ENCODE measurements at regions not wholly inside any gene's neighbourhood (a gene's known extent, or its start where the extent isn't known, plus 50 kb on each side); places are given as distances from the start of the nearest gene placed in this dataset.

- Histone ChIP-seq H3K4me1 (no peaks in the 10 kb centered on the region), H3K27ac (no peak overlapping the region), H3K27me3 (no peaks in the 10 kb centered on the region), H3K36me3 (no peaks in the 10 kb centered on the region), H3K9me3 (peaks cover 0 to 6% (median 0%) of the 10 kb centered on the region in 4 donors), H3K4me3 (no peak overlapping the region)
- no peak for DNase-seq
- no peak for TF ChIP-seq CTCF (IDR thresholded peaks at IDR 0.05)
These were observed 836.0 kb downstream of the JRKL start for GRCh38 chr11:97225794-97226193.

DNA sequence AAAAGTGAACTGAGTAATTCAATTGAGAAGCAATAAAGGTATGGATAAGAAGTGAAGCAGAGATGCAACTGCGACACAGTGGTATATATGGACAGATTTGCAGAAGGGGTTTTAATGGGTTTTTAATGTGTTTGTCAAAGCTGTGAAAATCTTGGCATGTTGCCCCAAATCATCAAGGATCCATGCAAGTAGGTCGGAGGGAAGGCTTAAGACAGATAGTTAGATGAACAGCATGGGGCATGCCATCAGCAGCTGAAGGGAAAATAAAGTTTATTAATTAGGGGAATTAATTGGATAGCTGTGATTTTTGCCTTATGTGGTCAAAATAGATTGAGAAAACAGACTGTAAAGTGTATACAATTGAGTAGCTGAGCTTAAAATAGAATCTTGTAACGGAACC lies 840.1 kb downstream of the JRKL start:
- no peaks in the 10 kb centered on the region for H3K27me3 ChIP-seq
- H3K9me3 ChIP-seq, result peaks cover 0 to 6% (median 0%) of the 10 kb centered on the region in 4 donors
- no peak overlapping the region for H3K4me3 ChIP-seq
- no peak for DNase-seq
- no peak overlapping the region for H3K27ac ChIP-seq
- no peaks in the 10 kb centered on the region for H3K4me1 ChIP-seq
- no peaks in the 10 kb centered on the region for H3K36me3 ChIP-seq
- TF ChIP-seq CTCF (IDR thresholded peaks at IDR 0.05), result no peak
- no peak for TF ChIP-seq POLR2A (IDR thresholded peaks at IDR 0.05)

- TF ChIP-seq POLR2A (IDR thresholded peaks at IDR 0.05) (no peak), CTCF (IDR thresholded peaks at IDR 0.05) (no peak)
- Histone ChIP-seq H3K4me1 (no peaks in the 10 kb centered on the region), H3K36me3 (no peaks in the 10 kb centered on the region), H3K9me3 (peaks cover 0 to 6% (median 0%) of the 10 kb centered on the region in 4 donors), H3K27ac (no peak overlapping the region), H3K27me3 (no peaks in the 10 kb centered on the region), H3K4me3 (no peak overlapping the region)
- no peak for DNase-seq
These were observed 841.4 kb downstream of the JRKL start for GRCh38 chr11:97231231-97231630.

DNA sequence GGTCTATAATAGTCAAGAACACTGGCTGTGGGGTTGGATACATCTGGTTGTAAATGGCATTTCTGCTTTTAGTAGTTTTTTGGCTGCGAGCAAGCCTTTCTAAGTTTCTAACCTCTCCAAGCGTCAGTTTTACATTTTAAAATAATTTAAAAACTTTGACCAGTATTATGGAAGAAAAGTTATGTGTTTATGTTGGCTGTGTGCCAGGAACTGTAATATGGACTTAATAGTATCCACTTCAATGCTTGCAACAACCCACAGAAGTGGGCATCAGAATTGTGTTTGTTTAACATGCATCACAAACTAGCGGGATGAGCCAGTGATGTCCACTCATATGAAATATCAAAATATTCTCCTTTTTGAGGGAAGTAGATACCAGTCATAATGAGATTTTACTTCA lies 844.2 kb downstream of the JRKL start:
- Histone ChIP-seq H3K36me3 (no peaks in the 10 kb centered on the region), H3K27me3 (no peaks in the 10 kb centered on the region), H3K4me1 (no peaks in the 10 kb centered on the region), H3K4me3 (no peak overlapping the region), H3K27ac (no peak overlapping the region), H3K9me3 (no peaks in the 10 kb centered on the region)
- DNase-seq, result no peak
- TF ChIP-seq POLR2A (IDR thresholded peaks at IDR 0.05), result no peak
- TF ChIP-seq CTCF (IDR thresholded peaks at IDR 0.05), result no peak

DNA sequence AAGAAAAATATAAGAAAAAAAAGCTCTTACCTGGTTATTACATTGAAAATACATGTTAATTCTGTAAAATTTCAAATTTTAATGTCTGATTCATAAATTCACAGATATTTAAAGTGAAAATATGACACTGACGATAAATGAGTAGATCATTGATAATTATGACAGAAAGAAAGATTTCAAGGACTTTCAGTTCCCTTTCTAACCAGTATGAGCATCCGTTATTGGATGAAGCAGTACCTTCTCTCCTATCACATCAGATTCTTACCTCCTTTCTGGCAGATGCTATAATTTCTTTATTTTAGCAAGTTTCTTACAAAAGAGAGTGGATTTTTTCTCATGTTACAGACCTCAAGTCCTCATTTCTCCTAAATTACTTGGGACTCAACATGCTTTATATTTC lies 847.3 kb downstream of the JRKL start:
- Histone ChIP-seq H3K27me3 (no peaks in the 10 kb centered on the region), H3K36me3 (no peaks in the 10 kb centered on the region), H3K27ac (no peak overlapping the region), H3K4me3 (no peak overlapping the region), H3K9me3 (no peaks in the 10 kb centered on the region), H3K4me1 (no peaks in the 10 kb centered on the region)
- no peak for TF ChIP-seq CTCF (IDR thresholded peaks at IDR 0.05)
- no peak for TF ChIP-seq POLR2A (IDR thresholded peaks at IDR 0.05)
- DNase-seq, result no peak

GRCh38 chr11:97247601-97248000 lies 857.8 kb downstream of the JRKL start:
- H3K27me3 ChIP-seq, result no peaks in the 10 kb centered on the region
- H3K4me1 ChIP-seq, result no peaks in the 10 kb centered on the region
- no peak for TF ChIP-seq POLR2A (IDR thresholded peaks at IDR 0.05)
- TF ChIP-seq CTCF (IDR thresholded peaks at IDR 0.05), result no peak
- DNase-seq, result no peak
- no peak overlapping the region for H3K4me3 ChIP-seq
- no peak overlapping the region for H3K27ac ChIP-seq
- H3K36me3 ChIP-seq, result no peaks in the 10 kb centered on the region
- H3K9me3 ChIP-seq, result no peaks in the 10 kb centered on the region

Data from Peyer's patch (tissue), 4 donors.